ENCODE measurements at regions not wholly inside any gene's neighbourhood (a gene's known extent, or its start where the extent isn't known, plus 50 kb on each side); places are given as distances from the start of the nearest gene placed in this dataset.

DNA sequence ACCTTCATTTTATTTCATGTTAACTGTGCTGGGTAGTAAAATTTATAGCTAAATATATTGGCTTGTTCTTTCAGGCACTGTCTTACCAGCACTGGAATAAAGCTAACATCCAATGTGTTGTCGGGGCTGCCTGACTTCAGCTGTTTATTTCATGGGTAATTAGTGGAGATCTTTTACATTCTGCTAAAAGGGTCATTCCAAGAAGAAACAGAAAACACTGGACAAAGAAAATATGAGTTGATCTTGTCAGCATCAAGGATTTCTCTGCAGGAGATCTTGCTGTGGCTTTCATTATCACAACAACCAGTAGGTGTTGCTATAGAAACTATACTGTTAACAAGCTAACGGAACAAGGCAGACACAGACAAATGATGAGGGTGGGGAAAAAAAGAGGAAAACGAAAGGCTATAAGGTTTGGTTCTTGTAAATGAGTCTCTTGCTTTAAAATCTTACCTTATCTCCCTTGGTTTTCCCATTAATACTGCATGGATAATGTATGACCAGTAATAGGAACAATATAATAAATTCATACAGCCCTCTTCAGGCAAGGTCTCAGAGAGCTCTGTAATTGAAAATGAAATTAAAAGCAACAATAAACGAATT is 206.8 kb downstream of the SIM1 start:
- Histone ChIP-seq H3K27ac (ENCODE audit: low read depth in 2 of 2, low read length in 2 of 2) (no peak overlapping the region), H3K27me3 (ENCODE audit: control insufficient read depth in 2 of 2, insufficient read depth in 2 of 2, low read length in 2 of 2) (no peaks in the 10 kb centered on the region), H3K9me3 (ENCODE audit: control insufficient read depth in 2 of 2, low read length in 2 of 2) (no peaks in the 10 kb centered on the region)

DNA sequence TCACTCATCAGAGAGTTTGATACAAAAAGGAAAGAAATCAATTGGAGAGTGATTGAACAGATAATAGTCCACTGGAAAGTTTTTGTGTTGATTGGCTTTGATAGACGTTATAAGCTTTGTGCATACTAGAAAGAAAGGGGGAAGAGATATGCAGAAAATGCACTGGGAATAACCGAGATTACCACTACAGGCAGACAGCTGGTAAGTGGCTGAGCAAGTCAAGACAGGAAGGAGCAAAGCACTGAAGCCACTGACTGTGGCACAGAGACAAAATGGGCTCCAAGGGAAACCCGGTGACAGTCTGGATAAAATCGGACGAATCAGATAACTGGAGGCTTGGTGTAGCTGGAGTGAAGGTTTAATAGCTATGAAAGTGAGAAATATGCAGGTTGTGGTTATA is 209.0 kb downstream of the SIM1 start:
- no peaks in the 10 kb centered on the region for H3K9me3 ChIP-seq (ENCODE audit: control insufficient read depth in 2 of 2, low read length in 2 of 2)
- no peak overlapping the region for H3K4me3 ChIP-seq (ENCODE audit: low read length in 2 of 2)
- H3K4me1 ChIP-seq (ENCODE audit: control insufficient read depth in 2 of 2, insufficient read depth in 2 of 2, low read length in 2 of 2) = no peaks in the 10 kb centered on the region

More for the DNA sequence above, 206.8 kb downstream of the SIM1 start:
- H3K4me3 ChIP-seq (ENCODE audit: low read length in 2 of 2) = no peak overlapping the region
- no peak overlapping the region for H3K9ac ChIP-seq (ENCODE audit: low read depth in 1 of 2, low read length in 2 of 2)
- no peaks in the 10 kb centered on the region for H3K36me3 ChIP-seq (ENCODE audit: control insufficient read depth in 2 of 2, insufficient read depth in 2 of 2, low read length in 2 of 2)
- no peaks in the 10 kb centered on the region for H3K4me1 ChIP-seq (ENCODE audit: control insufficient read depth in 2 of 2, insufficient read depth in 2 of 2, low read length in 2 of 2)

DNA sequence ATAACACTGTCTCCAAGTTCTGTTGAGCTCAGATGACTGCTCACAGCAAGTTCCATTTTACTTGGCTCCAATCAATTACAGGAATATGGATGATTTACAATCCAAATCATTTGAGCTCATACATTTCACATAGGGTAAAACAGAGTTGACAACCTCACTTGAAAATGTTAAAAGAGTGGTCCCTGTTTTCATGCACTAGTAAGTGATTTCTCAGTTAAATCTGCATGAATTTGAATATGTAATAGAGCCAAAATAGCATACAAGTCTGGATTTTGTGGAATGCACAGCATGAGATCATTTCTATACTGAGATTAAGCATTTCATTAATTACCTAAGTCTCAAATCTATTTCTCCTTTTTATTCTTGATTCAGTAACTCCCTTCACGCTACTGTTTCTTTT is 217.6 kb downstream of the SIM1 start:
- Histone ChIP-seq H3K27me3 (ENCODE audit: control insufficient read depth in 2 of 2, insufficient read depth in 2 of 2, low read length in 2 of 2) (no peaks in the 10 kb centered on the region), H3K4me1 (ENCODE audit: control insufficient read depth in 2 of 2, insufficient read depth in 2 of 2, low read length in 2 of 2) (no peaks in the 10 kb centered on the region), H3K9me3 (ENCODE audit: control insufficient read depth in 2 of 2, low read length in 2 of 2) (no peaks in the 10 kb centered on the region), H3K27ac (ENCODE audit: low read depth in 2 of 2, low read length in 2 of 2) (no peak overlapping the region), H3K36me3 (ENCODE audit: control insufficient read depth in 2 of 2, insufficient read depth in 2 of 2, low read length in 2 of 2) (no peaks in the 10 kb centered on the region), H3K4me3 (ENCODE audit: low read length in 2 of 2) (no peak overlapping the region), H3K9ac (ENCODE audit: low read depth in 1 of 2, low read length in 2 of 2) (no peak overlapping the region)

More for the DNA sequence above, 209.0 kb downstream of the SIM1 start:
- no peaks in the 10 kb centered on the region for H3K36me3 ChIP-seq (ENCODE audit: control insufficient read depth in 2 of 2, insufficient read depth in 2 of 2, low read length in 2 of 2)
- no peaks in the 10 kb centered on the region for H3K27me3 ChIP-seq (ENCODE audit: control insufficient read depth in 2 of 2, insufficient read depth in 2 of 2, low read length in 2 of 2)
- no peak overlapping the region for H3K27ac ChIP-seq (ENCODE audit: low read depth in 2 of 2, low read length in 2 of 2)
- no peak overlapping the region for H3K9ac ChIP-seq (ENCODE audit: low read depth in 1 of 2, low read length in 2 of 2)

DNA sequence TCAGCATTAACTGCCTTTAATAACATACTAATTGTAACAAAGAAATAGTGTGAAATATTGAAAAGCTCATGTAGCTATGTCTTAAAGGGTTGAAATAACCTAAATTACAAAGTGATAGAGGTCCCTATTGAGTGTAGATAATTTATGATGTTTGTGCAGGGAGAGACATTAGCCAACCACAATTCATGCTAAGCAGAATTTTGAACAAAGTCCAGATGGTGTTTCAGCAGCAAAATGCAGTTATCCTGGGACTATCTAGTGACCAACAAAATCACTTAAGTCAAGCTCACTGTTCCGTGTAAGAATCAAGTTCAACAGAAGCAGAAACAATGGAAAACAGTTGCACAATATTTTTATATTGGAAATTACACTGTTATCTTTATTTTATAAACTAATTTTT is 218.5 kb downstream of the SIM1 start:
- Histone ChIP-seq H3K4me1 (ENCODE audit: control insufficient read depth in 2 of 2, insufficient read depth in 2 of 2, low read length in 2 of 2) (no peaks in the 10 kb centered on the region), H3K27me3 (ENCODE audit: control insufficient read depth in 2 of 2, insufficient read depth in 2 of 2, low read length in 2 of 2) (no peaks in the 10 kb centered on the region), H3K9me3 (ENCODE audit: control insufficient read depth in 2 of 2, low read length in 2 of 2) (no peaks in the 10 kb centered on the region), H3K27ac (ENCODE audit: low read depth in 2 of 2, low read length in 2 of 2) (no peak overlapping the region), H3K36me3 (ENCODE audit: control insufficient read depth in 2 of 2, insufficient read depth in 2 of 2, low read length in 2 of 2) (no peaks in the 10 kb centered on the region), H3K9ac (ENCODE audit: low read depth in 1 of 2, low read length in 2 of 2) (no peak overlapping the region), H3K4me3 (ENCODE audit: low read length in 2 of 2) (no peak overlapping the region)

DNA sequence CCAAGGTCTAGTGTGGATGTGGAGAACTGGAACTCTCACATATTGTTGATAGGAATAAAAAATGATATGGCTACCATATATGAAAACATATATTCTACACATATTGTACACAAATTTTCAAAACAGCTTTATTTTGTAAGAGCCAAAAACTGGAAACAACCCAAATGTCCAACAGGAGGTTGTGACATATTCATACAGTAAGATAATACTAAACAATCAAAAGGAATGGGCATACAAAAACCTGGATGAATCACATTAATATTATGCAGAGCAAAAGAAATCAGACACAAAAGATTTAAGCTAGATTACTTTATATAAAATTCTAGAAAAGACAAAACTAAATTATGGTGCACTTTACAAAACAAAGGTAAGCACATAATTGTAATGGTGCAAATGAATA is 223.9 kb downstream of the SIM1 start:
- Histone ChIP-seq H3K9ac (ENCODE audit: low read depth in 1 of 2, low read length in 2 of 2) (no peak overlapping the region), H3K9me3 (ENCODE audit: control insufficient read depth in 2 of 2, low read length in 2 of 2) (no peaks in the 10 kb centered on the region), H3K4me1 (ENCODE audit: control insufficient read depth in 2 of 2, insufficient read depth in 2 of 2, low read length in 2 of 2) (no peaks in the 10 kb centered on the region), H3K27ac (ENCODE audit: low read depth in 2 of 2, low read length in 2 of 2) (no peak overlapping the region), H3K4me3 (ENCODE audit: low read length in 2 of 2) (no peak overlapping the region), H3K36me3 (ENCODE audit: control insufficient read depth in 2 of 2, insufficient read depth in 2 of 2, low read length in 2 of 2) (no peaks in the 10 kb centered on the region), H3K27me3 (ENCODE audit: control insufficient read depth in 2 of 2, insufficient read depth in 2 of 2, low read length in 2 of 2) (no peaks in the 10 kb centered on the region)

DNA sequence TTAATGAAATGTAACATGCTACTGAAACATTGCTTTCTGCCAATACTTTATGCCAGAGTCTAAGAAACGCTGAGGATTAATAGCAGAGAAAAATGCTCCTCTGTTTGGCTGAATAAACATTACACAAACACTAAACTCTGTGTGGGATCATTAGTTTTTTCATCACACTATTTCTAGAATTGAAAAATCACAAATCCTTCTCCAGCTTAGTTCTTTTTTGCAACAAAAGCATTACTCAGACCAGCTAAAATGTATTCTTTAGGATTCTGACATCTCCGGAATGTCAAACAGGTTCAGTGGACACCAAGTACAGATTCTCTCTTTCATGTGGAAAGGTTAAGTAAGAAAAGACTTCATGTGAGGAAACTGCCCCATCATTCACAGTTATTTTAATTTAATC is 226.9 kb downstream of the SIM1 start:
- Histone ChIP-seq H3K9me3 (ENCODE audit: control insufficient read depth in 2 of 2, low read length in 2 of 2) (no peaks in the 10 kb centered on the region), H3K27me3 (ENCODE audit: control insufficient read depth in 2 of 2, insufficient read depth in 2 of 2, low read length in 2 of 2) (no peaks in the 10 kb centered on the region), H3K9ac (ENCODE audit: low read depth in 1 of 2, low read length in 2 of 2) (no peak overlapping the region), H3K36me3 (ENCODE audit: control insufficient read depth in 2 of 2, insufficient read depth in 2 of 2, low read length in 2 of 2) (no peaks in the 10 kb centered on the region), H3K27ac (ENCODE audit: low read depth in 2 of 2, low read length in 2 of 2) (no peak overlapping the region), H3K4me3 (ENCODE audit: low read length in 2 of 2) (no peak overlapping the region), H3K4me1 (ENCODE audit: control insufficient read depth in 2 of 2, insufficient read depth in 2 of 2, low read length in 2 of 2) (no peaks in the 10 kb centered on the region)

DNA sequence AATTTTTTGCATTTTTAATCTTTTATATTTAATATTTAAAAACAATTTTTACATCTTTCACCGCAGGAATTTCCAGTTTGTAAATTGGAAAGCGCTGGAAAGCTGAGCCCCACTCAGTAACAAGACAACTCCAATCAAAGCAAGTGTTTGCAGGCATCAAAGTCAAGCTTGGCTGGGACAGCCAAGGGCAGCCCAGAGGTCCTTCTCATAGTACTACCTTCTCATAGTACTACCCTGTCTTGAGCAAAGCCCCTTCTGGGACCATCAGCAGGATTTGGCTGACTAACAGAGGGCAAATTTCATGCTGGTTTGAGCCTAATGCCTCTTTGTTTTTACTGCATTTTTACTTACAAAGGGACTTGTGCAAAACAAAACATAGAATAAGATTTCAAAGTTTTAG is 228.3 kb downstream of the SIM1 start:
- Histone ChIP-seq H3K27me3 (ENCODE audit: control insufficient read depth in 2 of 2, insufficient read depth in 2 of 2, low read length in 2 of 2) (no peaks in the 10 kb centered on the region), H3K9ac (ENCODE audit: low read depth in 1 of 2, low read length in 2 of 2) (no peak overlapping the region), H3K27ac (ENCODE audit: low read depth in 2 of 2, low read length in 2 of 2) (no peak overlapping the region), H3K9me3 (ENCODE audit: control insufficient read depth in 2 of 2, low read length in 2 of 2) (no peaks in the 10 kb centered on the region), H3K4me3 (ENCODE audit: low read length in 2 of 2) (no peak overlapping the region), H3K4me1 (ENCODE audit: control insufficient read depth in 2 of 2, insufficient read depth in 2 of 2, low read length in 2 of 2) (no peaks in the 10 kb centered on the region), H3K36me3 (ENCODE audit: control insufficient read depth in 2 of 2, insufficient read depth in 2 of 2, low read length in 2 of 2) (no peaks in the 10 kb centered on the region)

DNA sequence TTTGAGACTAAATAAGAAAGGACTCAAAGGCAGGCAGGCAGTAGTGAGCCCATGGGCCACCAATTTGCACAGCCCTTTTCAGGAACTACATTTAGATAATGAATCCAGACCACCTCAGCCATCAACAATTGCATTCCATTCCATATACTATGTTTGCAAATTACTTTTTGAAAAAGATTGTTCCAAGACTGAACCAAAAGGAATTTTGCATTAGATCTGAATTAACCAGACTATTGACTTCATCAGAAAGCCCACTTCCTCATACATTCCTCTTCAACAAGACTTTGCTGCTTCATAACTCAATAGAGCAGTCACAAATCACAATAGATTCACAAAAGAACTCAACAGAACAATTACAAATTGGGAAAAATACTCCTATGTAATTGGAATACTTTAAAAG is 229.1 kb downstream of the SIM1 start:
- Histone ChIP-seq H3K9ac (ENCODE audit: low read depth in 1 of 2, low read length in 2 of 2) (no peak overlapping the region), H3K4me3 (ENCODE audit: low read length in 2 of 2) (no peak overlapping the region), H3K4me1 (ENCODE audit: control insufficient read depth in 2 of 2, insufficient read depth in 2 of 2, low read length in 2 of 2) (no peaks in the 10 kb centered on the region), H3K9me3 (ENCODE audit: control insufficient read depth in 2 of 2, low read length in 2 of 2) (no peaks in the 10 kb centered on the region), H3K36me3 (ENCODE audit: control insufficient read depth in 2 of 2, insufficient read depth in 2 of 2, low read length in 2 of 2) (no peaks in the 10 kb centered on the region), H3K27ac (ENCODE audit: low read depth in 2 of 2, low read length in 2 of 2) (no peak overlapping the region), H3K27me3 (ENCODE audit: control insufficient read depth in 2 of 2, insufficient read depth in 2 of 2, low read length in 2 of 2) (no peaks in the 10 kb centered on the region)

DNA sequence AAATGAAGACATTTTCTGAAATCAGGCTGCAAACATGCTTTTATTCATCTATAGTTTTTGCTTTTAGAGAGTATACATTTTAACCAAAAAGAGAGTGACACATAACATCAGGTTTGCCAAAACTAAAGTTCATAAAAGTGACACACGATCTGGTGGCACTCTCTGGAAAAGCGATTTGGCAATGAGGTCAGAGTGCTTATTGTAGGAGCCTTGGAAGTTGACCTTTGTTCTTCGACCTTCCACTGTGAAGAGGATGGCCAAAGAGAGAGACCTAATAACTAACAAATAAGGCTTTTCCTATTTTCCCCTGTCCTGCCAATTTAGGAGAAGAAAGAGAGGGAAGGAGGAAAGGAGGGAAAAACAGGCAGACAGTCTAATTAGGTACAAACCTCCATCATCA is 230.1 kb downstream of the SIM1 start:
- no peak overlapping the region for H3K27ac ChIP-seq (ENCODE audit: low read depth in 2 of 2, low read length in 2 of 2)

DNA sequence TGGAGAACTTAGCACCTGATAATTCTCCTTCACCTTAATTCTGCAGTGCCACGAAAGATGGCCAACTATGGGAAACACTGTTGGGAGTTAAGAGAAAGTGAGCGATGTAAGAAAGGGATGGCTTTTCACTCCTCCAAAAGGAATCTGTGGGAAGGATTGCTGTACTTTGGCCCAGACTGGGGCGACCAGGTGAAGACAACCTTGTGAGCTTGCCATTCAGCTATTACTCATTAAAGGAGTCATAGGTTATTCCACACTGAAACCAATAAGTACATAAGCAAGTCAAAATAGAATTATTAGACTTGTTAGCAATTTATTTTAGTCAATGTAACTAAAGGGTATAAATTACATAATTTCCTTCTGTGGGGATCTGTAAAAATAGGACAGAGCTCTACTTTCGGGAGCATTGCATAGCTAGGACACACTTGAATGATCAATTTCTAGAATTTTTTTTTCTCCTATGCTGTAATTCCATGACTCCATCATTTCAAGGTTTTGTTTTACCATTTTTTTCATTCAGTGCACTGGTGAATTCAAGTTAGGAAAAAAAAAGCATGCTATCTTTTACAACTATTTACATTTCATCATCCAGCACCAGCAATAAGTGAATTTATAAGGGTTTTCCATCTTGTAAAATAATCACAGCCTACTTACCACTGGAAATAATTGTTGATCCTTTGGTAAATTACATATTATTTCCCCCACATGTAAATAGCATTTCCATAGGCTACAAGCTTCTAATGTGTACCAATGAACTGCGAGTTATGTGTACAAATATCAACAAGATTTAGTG is 231.7 kb downstream of the SIM1 start:
- no peak overlapping the region for H3K9ac ChIP-seq (ENCODE audit: low read depth in 1 of 2, low read length in 2 of 2)

More for the DNA sequence above, 230.1 kb downstream of the SIM1 start:
- no peak overlapping the region for H3K9ac ChIP-seq (ENCODE audit: low read depth in 1 of 2, low read length in 2 of 2)
- no peak overlapping the region for H3K4me3 ChIP-seq (ENCODE audit: low read length in 2 of 2)
- H3K9me3 ChIP-seq (ENCODE audit: control insufficient read depth in 2 of 2, low read length in 2 of 2) = no peaks in the 10 kb centered on the region
- H3K27me3 ChIP-seq (ENCODE audit: control insufficient read depth in 2 of 2, insufficient read depth in 2 of 2, low read length in 2 of 2) = no peaks in the 10 kb centered on the region
- H3K36me3 ChIP-seq (ENCODE audit: control insufficient read depth in 2 of 2, insufficient read depth in 2 of 2, low read length in 2 of 2) = no peaks in the 10 kb centered on the region
- H3K4me1 ChIP-seq (ENCODE audit: control insufficient read depth in 2 of 2, insufficient read depth in 2 of 2, low read length in 2 of 2) = no peaks in the 10 kb centered on the region

More for the DNA sequence above, 231.7 kb downstream of the SIM1 start:
- no peaks in the 10 kb centered on the region for H3K9me3 ChIP-seq (ENCODE audit: control insufficient read depth in 2 of 2, low read length in 2 of 2)
- no peaks in the 10 kb centered on the region for H3K36me3 ChIP-seq (ENCODE audit: control insufficient read depth in 2 of 2, insufficient read depth in 2 of 2, low read length in 2 of 2)
- no peaks in the 10 kb centered on the region for H3K27me3 ChIP-seq (ENCODE audit: control insufficient read depth in 2 of 2, insufficient read depth in 2 of 2, low read length in 2 of 2)
- H3K4me3 ChIP-seq (ENCODE audit: low read length in 2 of 2) = no peak overlapping the region
- H3K4me1 ChIP-seq (ENCODE audit: control insufficient read depth in 2 of 2, insufficient read depth in 2 of 2, low read length in 2 of 2) = no peaks in the 10 kb centered on the region
- no peak overlapping the region for H3K27ac ChIP-seq (ENCODE audit: low read depth in 2 of 2, low read length in 2 of 2)

Measured in mucosa of rectum (tissue), 2 donors.